Caki2 (cell line): ENCODE measurements at regions not wholly inside any gene's neighbourhood (a gene's known extent, or its start where the extent isn't known, plus 50 kb on each side); places are given as distances from the start of the nearest gene placed in this dataset.
"Not testable (repeated sequence)": the region's sequence is repeated elsewhere in the genome, so short reads cannot be mapped to it uniquely, and the experiment has no call there.

ENCODE experiments used
- DNase-seq: peaks from one replicate; pipeline ENCODE4 v3.0.0-alpha.2; 2015; ENCODE audit warnings: low read depth
- in situ Hi-C: cut with HindIII; loops from 2 replicates; pipeline ENCODE4 v1.10.0; 2016; ENCODE audit warnings: low sequenced_read_pairs, low pct_unique_long_range_greater_than_20kb, mixed read lengths

- in situ Hi-C loops = no loop called here
- DNase-seq = no peak
Measured at GRCh38 chr12:60630796-60631195, 1035.0 kb downstream of the SLC16A7 start.

GRCh38 chr12:60644076-60644475, 1048.2 kb downstream of the SLC16A7 start:
- in situ Hi-C loops = no loop called here
- no peak for DNase-seq

- in situ Hi-C loops = no loop called here
- no peak for DNase-seq
Measured at GRCh38 chr12:60666895-60667294, 1071.1 kb downstream of the SLC16A7 start.

DNA sequence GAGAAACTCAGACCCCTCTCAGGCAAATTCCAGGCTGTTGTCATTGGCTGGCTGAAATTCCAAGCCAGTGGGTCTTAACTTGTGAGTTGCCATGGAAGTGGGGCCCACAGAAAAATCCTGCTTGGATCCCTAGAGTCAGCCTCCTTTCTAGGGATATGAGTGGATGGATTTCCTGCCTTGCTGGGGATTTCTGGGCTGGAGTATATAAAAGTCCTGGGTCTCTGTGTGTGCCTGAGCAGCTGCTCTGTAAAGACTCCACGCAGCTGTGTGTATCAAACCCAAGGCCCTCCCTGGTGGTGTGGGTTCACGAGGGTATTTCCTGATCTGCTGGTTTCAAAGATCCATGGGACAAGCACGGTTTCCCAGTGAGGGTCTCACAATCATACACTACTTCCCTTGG, 1077.1 kb downstream of the SLC16A7 start:
- DNase-seq = no peak
- in situ Hi-C loops = no loop called here

DNA sequence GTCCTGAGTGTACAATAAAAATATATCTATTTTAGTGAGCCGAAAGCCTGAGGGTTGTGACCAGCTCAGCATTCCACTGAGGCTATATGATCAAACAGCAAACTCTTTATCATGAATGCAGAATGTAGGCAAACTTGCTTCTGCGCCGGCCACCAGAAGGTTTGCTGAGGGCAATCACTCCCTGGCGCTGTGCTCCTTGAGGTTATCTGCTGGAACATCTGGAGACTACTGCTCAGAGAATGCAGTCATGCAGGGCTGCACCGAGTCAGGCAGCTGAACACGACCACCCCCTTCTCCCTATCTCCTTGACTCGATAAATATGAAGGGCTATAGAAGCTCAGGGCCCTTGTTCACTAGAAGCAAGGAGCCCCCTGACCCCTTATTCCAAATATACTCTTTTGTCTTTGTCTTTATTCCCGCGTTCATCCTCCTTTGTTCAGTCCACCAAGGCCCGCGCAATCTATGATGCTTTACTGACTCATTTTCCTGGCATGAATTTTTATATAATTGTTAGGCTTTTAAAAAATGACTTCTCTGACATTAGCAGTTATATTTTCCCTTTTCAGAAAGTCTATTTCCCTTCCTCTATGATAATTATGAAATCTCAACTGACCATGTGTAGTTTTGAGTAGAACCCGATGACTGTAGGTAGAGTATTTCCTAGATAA, 1089.3 kb downstream of the SLC16A7 start:
- in situ Hi-C loops = no loop called here
- no peak for DNase-seq

DNA sequence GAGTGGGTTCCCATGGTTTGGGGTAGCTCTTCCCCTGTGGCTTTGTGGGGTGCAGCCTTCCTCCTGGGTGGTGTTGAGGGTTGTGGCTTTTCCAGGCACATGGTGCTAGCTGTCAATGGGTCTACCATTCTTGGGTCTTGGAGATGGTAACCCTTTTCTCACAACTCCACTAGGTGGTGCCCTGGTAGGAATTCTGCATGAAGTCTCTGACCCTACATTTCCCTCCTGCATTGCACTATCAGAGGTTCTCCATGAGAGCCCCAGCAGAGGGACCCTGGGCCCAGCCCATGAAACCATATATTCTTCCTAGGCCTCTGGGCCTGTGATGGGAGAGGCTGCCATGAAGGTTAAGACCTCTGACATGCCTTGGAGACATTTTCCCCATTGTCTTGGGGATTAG, 1093.3 kb downstream of the SLC16A7 start:
- in situ Hi-C loops = no loop called here
- DNase-seq = no peak

DNA sequence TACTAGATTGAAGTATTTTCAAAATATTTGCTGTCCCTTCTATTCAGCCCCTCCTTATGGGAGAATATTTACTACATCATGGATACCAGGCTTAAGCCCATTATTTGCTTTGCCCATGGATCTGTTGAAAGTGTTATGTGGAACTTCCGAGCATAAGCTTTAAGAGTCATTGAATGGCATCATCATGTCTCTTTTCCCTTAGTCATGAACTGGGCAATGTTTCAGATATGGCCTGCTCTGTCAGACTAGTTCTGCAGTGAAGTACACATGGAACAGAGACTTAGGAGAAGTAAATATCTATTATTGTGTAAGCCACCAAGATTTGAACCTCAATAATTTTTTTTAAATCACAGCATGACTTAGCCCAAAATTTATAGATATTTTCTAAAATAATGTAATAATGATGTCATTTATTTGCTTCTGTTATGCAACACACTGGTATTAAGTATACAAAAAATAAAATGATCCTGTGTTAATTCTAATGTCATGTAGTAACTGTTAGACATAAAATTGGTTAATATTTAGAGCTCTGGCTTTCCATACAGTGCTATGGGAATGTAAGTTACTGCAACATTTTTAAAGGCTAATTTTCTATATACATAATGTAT, 1097.3 kb downstream of the SLC16A7 start:
- in situ Hi-C loops = no loop called here
- DNase-seq = no peak

GRCh38 chr12:60704171-60704914, 1108.5 kb downstream of the SLC16A7 start:
- DNase-seq = no peak
- in situ Hi-C loops = no loop called here

- DNase-seq = no peak
- in situ Hi-C loops = no loop called here
Measured at GRCh38 chr12:60710246-60710645, 1114.4 kb downstream of the SLC16A7 start.

DNA sequence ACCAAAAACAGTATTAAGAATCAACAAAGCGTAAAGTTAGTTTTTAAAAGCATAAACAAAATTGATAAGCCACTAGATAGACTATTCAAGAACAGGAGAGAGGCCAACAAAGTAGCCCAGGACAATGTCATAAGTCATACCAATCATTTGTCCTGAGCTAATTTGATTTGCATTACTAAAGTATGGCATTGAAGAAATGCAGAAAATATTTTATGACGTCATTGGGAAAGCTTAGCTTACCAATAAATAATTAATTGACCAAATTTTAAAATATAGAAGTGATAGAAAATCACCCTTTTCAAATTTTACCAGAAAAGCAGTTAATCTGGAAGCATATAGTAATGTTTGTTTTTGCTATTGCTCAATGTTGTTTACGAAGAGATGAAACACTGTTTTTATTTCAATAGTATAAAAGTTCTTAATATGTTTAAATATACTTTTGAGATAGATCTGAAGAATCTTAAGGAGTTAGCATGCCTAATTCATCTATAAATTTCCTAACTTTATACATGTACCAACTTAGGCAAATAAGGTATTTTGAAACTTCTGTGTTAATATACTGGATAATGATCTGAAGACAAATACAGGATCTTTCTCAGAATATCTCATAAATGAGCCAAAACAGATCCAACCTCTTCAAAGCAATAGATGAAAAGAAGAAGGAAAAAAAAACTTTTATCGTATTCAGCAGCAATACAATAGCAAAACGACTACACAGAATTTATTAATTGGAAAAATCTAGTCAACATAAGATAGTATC, 1118.5 kb downstream of the SLC16A7 start:
- DNase-seq = no peak
- in situ Hi-C loops = no loop called here

GRCh38 chr12:60724475-60724874, 1128.6 kb downstream of the SLC16A7 start:
- in situ Hi-C loops = no loop called here
- DNase-seq = no peak

DNA sequence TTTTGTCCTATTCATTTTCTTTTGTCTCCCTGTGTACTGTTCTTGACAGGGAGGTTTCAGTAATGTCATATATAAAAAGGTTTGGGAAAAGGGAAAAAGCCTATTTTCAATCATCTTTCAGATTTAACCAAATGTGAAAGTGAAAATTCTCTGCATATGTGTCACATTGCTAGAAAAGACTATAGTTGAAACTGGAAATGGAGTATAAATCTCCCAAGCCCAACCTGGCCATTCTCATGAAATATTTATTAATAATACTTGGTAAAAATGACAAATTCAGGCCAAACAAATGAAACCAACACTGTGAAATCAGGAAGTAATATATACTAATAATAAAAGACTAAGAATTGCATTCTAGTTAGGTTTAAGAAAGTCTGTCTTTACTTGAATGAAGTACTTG, 1129.2 kb downstream of the SLC16A7 start:
- DNase-seq = no peak
- in situ Hi-C loops = no loop called here

DNA sequence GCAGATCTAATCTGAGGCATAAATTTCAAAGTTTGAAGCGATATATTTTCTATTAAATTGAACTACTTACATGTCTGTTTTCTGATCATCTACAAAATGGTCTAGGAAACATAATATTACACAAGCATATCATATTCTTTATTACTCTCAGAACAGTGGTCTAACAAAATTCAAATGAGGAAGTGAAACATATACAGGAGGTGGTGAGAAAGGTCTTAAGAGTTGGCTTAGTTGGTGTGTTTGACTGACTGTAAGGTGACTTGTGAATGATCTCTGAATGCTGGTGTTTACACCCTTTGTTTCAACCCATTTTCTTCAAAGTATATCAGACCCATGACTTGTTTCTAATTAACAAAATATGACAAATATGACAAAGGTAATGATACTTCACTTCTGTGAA, 1156.8 kb downstream of the SLC16A7 start:
- DNase-seq = no peak
- in situ Hi-C loops = no loop called here

DNA sequence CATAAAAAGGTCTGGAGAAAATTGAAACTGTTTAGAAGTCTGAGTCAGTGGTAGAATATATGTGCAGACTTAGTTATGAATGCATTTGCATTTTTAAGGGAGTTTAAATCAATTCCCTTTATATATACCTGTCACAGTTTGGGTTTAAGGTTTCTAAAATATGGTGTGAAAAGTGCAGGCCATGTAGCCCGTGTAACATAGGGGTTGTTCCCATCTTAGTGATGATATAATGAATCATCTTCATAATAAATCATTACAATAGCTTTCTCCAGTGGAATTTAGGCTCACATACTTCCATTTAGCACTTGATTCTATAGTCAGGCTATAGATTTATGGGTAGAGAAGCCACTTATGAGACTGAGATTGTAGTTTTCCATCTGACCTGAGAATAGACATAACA, 1162.4 kb downstream of the SLC16A7 start:
- in situ Hi-C loops = no loop called here
- no peak for DNase-seq

GRCh38 chr12:60760965-60761364, 1165.1 kb downstream of the SLC16A7 start:
- in situ Hi-C loops = no loop called here
- DNase-seq = no peak

- DNase-seq, in situ Hi-C loops: not testable (repeated sequence)
Measured at GRCh38 chr12:60801166-60801565, 1205.3 kb downstream of the SLC16A7 start.

GRCh38 chr12:60803147-60803546, 1207.3 kb downstream of the SLC16A7 start:
- no peak for DNase-seq
- in situ Hi-C loops = no loop called here

- no peak for DNase-seq
- in situ Hi-C loops = no loop called here
Measured at GRCh38 chr12:60805364-60805763, 1209.5 kb downstream of the SLC16A7 start.

GRCh38 chr12:60819794-60820193, 1224.0 kb downstream of the SLC16A7 start:
- no peak for DNase-seq
- in situ Hi-C loops = no loop called here
